ENCODE measurements at regions not wholly inside any gene's neighbourhood (a gene's known extent, or its start where the extent isn't known, plus 50 kb on each side); places are given as distances from the start of the nearest gene placed in this dataset.

GRCh38 chr6:159513914-159514313 lies 179.1 kb downstream of the SOD2 start:
- H3K4me3 ChIP-seq (ENCODE audit: control extremely low read depth in 1 of 5, extremely low read depth in 1 of 5, insufficient read depth in 1 of 5, low read depth in 2 of 5, low read length in 4 of 5): no peak overlapping the region
- no peaks in the 10 kb centered on the region for H3K4me1 ChIP-seq (ENCODE audit: control insufficient read depth in 2 of 2, insufficient read depth in 2 of 2, low read length in 2 of 2)
- Mint-ChIP-seq H3K4me1 (no peaks in the 10 kb centered on the region), H3K4me3 (no peak overlapping the region), H3K27ac (no peak overlapping the region), H3K9me3 (ENCODE audit: insufficient read depth) (peaks cover 9% of the 10 kb centered on the region), H3K27me3 (peaks cover 31% of the 10 kb centered on the region)
- H3K79me2 ChIP-seq (ENCODE audit: control insufficient read depth, insufficient read depth, low read length): no peaks in the 10 kb centered on the region
- intact Hi-C loops (cut with micrococcal nuclease): no loop called here
- POLR2A ChIA-PET: no interaction called here
- CTCF ChIA-PET: no interaction called here
- no peaks in the 10 kb centered on the region for H3K9me3 ChIP-seq (ENCODE audit: control extremely low read depth in 1 of 3, control insufficient read depth in 2 of 3, insufficient read depth in 1 of 3, low read length in 2 of 3)
- H4K20me1 ChIP-seq (ENCODE audit: control insufficient read depth, insufficient read depth, low read length, poor library complexity, severe bottlenecking): no peaks in the 10 kb centered on the region
- H3K36me3 ChIP-seq (replicated peaks in 1 of 2; ENCODE audit: control extremely low read depth in 1 of 2, control insufficient read depth in 1 of 2, extremely low read depth in 1 of 2, insufficient read depth in 2 of 2, low read length in 1 of 2): no peaks in the 10 kb centered on the region
- no peak for DNase-seq
- no peak for TF ChIP-seq EZH2 (IDR thresholded peaks at IDR 0.05; ENCODE audit: borderline replicate concordance, insufficient read depth, low read depth, low read length, poor library complexity, severe bottlenecking)
- no peak for TF ChIP-seq CTCF (IDR thresholded peaks at IDR 0.05)
- H3K9ac ChIP-seq (ENCODE audit: low read length): no peak overlapping the region
- H3K27me3 ChIP-seq (replicated peaks in 1 of 4; ENCODE audit: control extremely low read depth in 1 of 4, control insufficient read depth in 3 of 4, insufficient read depth in 4 of 4, low read length in 3 of 4): no peaks in the 10 kb centered on the region
- ATAC-seq (ENCODE audit: low read depth): no peak
- 50% methylated on average over 1 of the region's 2 CpGs for WGBS (ENCODE audit: insufficient coverage)
- H3K4me2 ChIP-seq (replicated peaks; ENCODE audit: low read depth, low read length, poor library complexity, severe bottlenecking): no peak overlapping the region
- no peak overlapping the region for H3K27ac ChIP-seq (ENCODE audit: low read length in 2 of 2)
- H2AFZ ChIP-seq (ENCODE audit: insufficient read depth, low read depth, low read length, poor library complexity, severe bottlenecking): no peak overlapping the region

- Histone ChIP-seq H3K9me3 (ENCODE audit: control extremely low read depth in 1 of 3, control insufficient read depth in 2 of 3, insufficient read depth in 1 of 3, low read length in 2 of 3) (no peaks in the 10 kb centered on the region), H4K20me1 (ENCODE audit: control insufficient read depth, insufficient read depth, low read length, poor library complexity, severe bottlenecking) (no peaks in the 10 kb centered on the region), H3K27me3 (replicated peaks in 1 of 4; ENCODE audit: control extremely low read depth in 1 of 4, control insufficient read depth in 3 of 4, insufficient read depth in 4 of 4, low read length in 3 of 4) (no peaks in the 10 kb centered on the region), H3K36me3 (replicated peaks in 1 of 2; ENCODE audit: control extremely low read depth in 1 of 2, control insufficient read depth in 1 of 2, extremely low read depth in 1 of 2, insufficient read depth in 2 of 2, low read length in 1 of 2) (no peaks in the 10 kb centered on the region), H3K9ac (ENCODE audit: low read length) (no peak overlapping the region), H3K4me2 (replicated peaks; ENCODE audit: low read depth, low read length, poor library complexity, severe bottlenecking) (no peak overlapping the region), H2AFZ (ENCODE audit: insufficient read depth, low read depth, low read length, poor library complexity, severe bottlenecking) (no peak overlapping the region), H3K4me3 (ENCODE audit: control extremely low read depth in 1 of 5, extremely low read depth in 1 of 5, insufficient read depth in 1 of 5, low read depth in 2 of 5, low read length in 4 of 5) (no peak overlapping the region), H3K27ac (ENCODE audit: low read length in 2 of 2) (no peak overlapping the region), H3K79me2 (ENCODE audit: control insufficient read depth, insufficient read depth, low read length) (no peaks in the 10 kb centered on the region), H3K4me1 (ENCODE audit: control insufficient read depth in 2 of 2, insufficient read depth in 2 of 2, low read length in 2 of 2) (no peaks in the 10 kb centered on the region)
- no peak for DNase-seq
- ATAC-seq (ENCODE audit: low read depth): no peak
- no peak for TF ChIP-seq EZH2 (IDR thresholded peaks at IDR 0.05; ENCODE audit: borderline replicate concordance, insufficient read depth, low read depth, low read length, poor library complexity, severe bottlenecking)
- no peak for TF ChIP-seq CTCF (IDR thresholded peaks at IDR 0.05)
- Mint-ChIP-seq H3K27me3 (peaks cover 24% of the 10 kb centered on the region), H3K9me3 (ENCODE audit: insufficient read depth) (peaks cover 5% of the 10 kb centered on the region), H3K27ac (no peak overlapping the region), H3K4me1 (no peaks in the 10 kb centered on the region), H3K4me3 (no peak overlapping the region)
- intact Hi-C loops (cut with micrococcal nuclease): no loop called here
- ChIA-PET POLR2A (no interaction called here), CTCF (no interaction called here)
- WGBS (ENCODE audit: insufficient coverage): 93% methylated on average over 5 of the region's 7 CpGs
Observed at GRCh38 chr6:159513074-159513720, 179.8 kb downstream of the SOD2 start.

All from B cell (primary cell).